Astrocyte of the cerebellum (primary cell): ENCODE measurements at regions not wholly inside any gene's neighbourhood (a gene's known extent, or its start where the extent isn't known, plus 50 kb on each side); places are given as distances from the start of the nearest gene placed in this dataset.

ENCODE experiments used
- DNase-seq: peaks from one replicate; pipeline ENCODE4 v3.0.0-alpha.2; 2011; ENCODE audit warnings: low read depth
- H3K4me3 ChIP-seq: 2 replicates; pipeline ENCODE4 v1.5.1; 2011; ENCODE audit warnings: mild to moderate bottlenecking, low read depth, low read length, moderate library complexity
- in situ Hi-C: cut with HindIII; loops from 2 replicates; pipeline ENCODE4 v1.10.0; 2017; ENCODE audit warnings: low sequenced_read_pairs
- TF ChIP-seq, protein P1 (sequence below): IDR thresholded peaks from 2 replicates; pipeline ENCODE4 v1.5.1; 2012; ENCODE audit warnings: low read length, low read depth, moderate library complexity, mild to moderate bottlenecking; ENCODE audit errors: missing control alignments

DNA sequence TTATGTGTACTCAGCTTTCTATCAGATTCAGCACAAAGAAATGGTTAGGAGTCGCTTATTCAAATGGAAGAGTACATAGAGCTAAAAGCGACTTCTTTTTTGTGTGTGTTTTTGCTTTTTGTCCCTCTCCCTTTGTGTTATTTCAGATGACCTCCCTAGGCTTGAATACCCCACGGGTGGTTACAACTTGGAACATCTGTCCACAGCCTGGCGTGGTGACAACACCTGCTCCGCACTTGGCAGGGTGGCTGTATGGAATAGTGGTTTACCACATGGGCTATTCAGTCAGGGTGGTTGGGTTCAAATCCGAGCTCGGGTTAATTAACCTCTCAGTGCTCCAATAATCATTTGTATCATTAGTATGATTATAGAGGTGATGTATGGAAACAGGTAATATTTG is 151.6 kb upstream of the FREM2 start:
- TF ChIP-seq, protein P1, sequence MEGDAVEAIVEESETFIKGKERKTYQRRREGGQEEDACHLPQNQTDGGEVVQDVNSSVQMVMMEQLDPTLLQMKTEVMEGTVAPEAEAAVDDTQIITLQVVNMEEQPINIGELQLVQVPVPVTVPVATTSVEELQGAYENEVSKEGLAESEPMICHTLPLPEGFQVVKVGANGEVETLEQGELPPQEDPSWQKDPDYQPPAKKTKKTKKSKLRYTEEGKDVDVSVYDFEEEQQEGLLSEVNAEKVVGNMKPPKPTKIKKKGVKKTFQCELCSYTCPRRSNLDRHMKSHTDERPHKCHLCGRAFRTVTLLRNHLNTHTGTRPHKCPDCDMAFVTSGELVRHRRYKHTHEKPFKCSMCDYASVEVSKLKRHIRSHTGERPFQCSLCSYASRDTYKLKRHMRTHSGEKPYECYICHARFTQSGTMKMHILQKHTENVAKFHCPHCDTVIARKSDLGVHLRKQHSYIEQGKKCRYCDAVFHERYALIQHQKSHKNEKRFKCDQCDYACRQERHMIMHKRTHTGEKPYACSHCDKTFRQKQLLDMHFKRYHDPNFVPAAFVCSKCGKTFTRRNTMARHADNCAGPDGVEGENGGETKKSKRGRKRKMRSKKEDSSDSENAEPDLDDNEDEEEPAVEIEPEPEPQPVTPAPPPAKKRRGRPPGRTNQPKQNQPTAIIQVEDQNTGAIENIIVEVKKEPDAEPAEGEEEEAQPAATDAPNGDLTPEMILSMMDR: no peak
- no peak for DNase-seq
- in situ Hi-C loops: no loop called here
- H3K4me3 ChIP-seq: no peak overlapping the region

DNA sequence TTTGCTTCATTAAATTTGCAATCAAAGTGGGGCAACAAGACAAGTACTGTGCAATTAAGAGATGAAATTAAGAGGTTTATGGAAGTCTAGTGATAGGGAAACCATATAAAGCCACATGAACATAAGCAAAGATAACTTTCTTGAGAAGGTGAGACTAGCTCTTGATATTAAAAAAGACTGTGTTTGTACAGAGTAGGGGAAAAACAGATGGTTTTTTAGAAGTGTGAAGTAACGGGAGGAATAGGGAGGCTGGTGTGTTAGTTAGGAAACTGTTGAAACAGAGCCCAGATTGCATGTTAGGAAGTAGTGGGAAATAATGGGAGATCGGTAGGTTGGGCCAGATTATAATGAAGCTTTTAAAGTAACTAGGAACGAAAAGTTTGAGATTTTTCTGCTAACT is 149.8 kb upstream of the FREM2 start:
- no peak for DNase-seq
- no peak overlapping the region for H3K4me3 ChIP-seq
- TF ChIP-seq, protein P1: no peak
- in situ Hi-C loops: no loop called here

DNA sequence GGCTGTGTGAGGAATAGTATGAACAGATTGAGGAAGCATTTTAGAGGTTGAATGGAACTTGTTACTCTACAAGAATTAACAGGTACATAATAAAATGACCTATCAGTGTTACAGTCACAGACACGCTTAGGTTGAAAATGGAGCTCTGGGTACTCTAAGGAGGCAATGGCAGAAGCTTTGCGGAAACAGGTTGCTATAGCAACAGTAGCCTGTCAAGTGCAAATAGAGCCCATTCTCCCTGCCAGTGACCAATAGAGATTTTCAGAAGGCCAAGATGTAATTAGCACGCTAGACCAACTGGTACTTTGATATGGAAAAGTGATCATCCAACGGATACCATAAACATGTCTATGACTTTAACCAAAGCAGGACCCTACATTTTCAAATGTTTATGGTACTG is 148.5 kb upstream of the FREM2 start:
- H3K4me3 ChIP-seq: no peak overlapping the region
- in situ Hi-C loops: no loop called here
- TF ChIP-seq, protein P1: no peak
- DNase-seq: no peak

DNA sequence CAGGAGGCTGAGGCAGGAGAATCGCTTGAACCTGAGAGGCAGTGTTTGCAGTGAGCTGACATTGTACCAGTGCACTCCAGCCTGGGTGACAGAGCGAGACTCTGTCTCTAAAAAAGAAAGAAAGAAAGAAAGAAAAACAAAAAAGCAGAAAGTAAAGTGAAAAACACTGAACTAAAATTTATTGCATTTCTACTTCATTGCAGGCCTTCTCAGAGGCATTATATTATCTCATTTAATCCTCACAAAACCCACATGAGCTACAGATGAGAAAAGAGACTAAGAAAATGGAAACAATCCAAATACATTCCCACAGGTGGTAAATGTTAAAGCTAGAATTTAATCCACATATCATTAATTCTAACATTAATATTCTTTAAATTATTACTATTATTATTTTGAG is 147.2 kb upstream of the FREM2 start:
- DNase-seq: no peak
- no peak overlapping the region for H3K4me3 ChIP-seq
- in situ Hi-C loops: no loop called here
- TF ChIP-seq, protein P1: no peak

DNA sequence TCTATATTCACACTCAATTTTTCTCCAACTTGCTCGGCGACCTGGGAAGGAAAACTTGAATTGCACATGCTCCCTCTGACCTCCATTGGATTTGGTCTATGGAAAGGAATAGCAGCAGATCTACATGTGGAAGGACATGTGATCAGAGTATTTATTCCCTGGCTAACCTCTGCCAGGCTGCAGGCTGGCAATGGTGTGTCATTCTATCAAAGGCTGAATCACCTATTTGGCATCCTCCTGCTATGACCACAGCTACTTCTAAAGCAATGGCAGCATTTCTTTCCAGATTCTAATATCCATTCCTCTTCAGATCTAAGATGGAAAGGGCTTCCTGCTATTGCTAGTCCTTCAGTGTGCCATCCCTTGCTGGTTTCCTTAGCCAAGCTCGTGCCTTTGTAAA is 144.3 kb upstream of the FREM2 start:
- no peak for DNase-seq
- in situ Hi-C loops: no loop called here
- H3K4me3 ChIP-seq: no peak overlapping the region
- TF ChIP-seq, protein P1: no peak

DNA sequence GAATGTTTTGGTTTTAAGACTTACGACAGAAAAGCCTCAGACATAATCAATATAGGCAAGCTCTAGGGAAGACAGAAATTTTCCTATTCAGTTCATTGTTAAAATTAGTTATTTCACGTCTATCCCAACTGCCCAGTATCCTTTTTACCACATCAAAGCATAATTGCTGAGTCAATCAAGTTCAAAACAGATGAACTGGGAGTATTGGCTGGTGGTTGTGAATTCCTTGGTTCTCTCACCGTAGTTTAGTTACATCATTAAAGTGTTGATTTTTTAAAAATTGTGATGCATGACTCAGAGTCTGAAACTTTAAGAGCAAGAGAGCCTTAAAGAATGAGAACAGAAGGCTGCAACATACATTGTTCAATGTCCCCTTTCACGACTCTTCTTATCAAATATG is 143.3 kb upstream of the FREM2 start:
- DNase-seq: peak; percentile 32
- TF ChIP-seq, protein P1: no peak
- in situ Hi-C loops: no loop called here
- H3K4me3 ChIP-seq: no peak overlapping the region

DNA sequence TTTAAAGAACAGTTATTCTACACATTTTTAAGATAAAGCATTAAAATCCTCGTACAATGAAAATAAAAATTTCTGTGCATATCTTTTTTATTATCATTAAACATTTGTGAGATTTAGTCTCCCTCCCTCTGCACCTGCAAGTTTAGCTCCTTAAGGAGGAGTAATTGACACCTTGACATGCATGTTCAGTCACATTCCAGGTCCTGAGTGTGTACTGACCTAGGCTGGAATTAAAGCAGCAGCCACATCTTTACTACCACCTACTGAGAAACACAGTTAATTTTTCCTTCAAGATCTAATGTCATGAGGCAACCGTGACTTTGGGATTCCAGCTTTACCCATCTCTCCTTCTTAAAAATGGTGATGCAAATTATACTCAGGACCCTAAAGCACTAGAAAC is 123.1 kb upstream of the FREM2 start:
- no peak overlapping the region for H3K4me3 ChIP-seq
- DNase-seq: no peak
- in situ Hi-C loops: no loop called here
- TF ChIP-seq, protein P1: no peak
